HepG2 (cell line): ENCODE measurements at regions not wholly inside any gene's neighbourhood (a gene's known extent, or its start where the extent isn't known, plus 50 kb on each side); places are given as distances from the start of the nearest gene placed in this dataset.

Source experiments
- ATAC-seq: fragments of 200-7000 bp; cut with Tn5 transposase; 3 replicates; pipeline ENCODE4 v1.9.1; 2020; ENCODE audit warnings: mild to moderate bottlenecking, moderate library complexity
- BruUV-seq: library from RNA; stranded (reverse); fragments of 400-500 nt; replicated peaks from 2 replicates; lab custom pipeline; 2021; lab: Mats Ljungman, UMichigan
- CTCF ChIA-PET: fragments of 300-600 bp; formaldehyde crosslinking; extraction: SDS; loops from one replicate; lab custom pipeline; 2021; ENCODE audit warnings: low total read pairs, inconsistent platforms, low intra/inter-chr PET ratio; lab: Yijun Ruan, JAX
- POLR2A ChIA-PET: fragments of 350-600 bp; sonication (Branson Sonifier 250); formaldehyde crosslinking; loops from one replicate; lab custom pipeline; 2020; ENCODE audit warnings: antibody characterized with exemption, inconsistent platforms; lab: Yijun Ruan, JAX
- DNase-seq: peaks from one replicate; pipeline ENCODE4 v3.0.0-alpha.2; 2015; ENCODE audit warnings: low spot score
- FAIRE-seq: peaks from 3 replicates; lab custom pipeline; 2011; peaks lifted over from hg19 to GRCh38; lab: Jason Lieb, UNC
- H2AFZ ChIP-seq: one replicate; pipeline ENCODE4 v1.6.1; 2011; ENCODE audit warnings: low read length, inconsistent platforms
- H3K27ac ChIP-seq: fragments of 300-600 bp; 3 replicates; pipeline ENCODE4 v1.8.0; 2011; ENCODE audit warnings: mixed run types, mild to moderate bottlenecking, mixed read lengths, low read length, inconsistent platforms; ENCODE audit not compliant: insufficient read depth; ENCODE audit errors: extremely low read length
- H3K27me3 ChIP-seq, 2 experiments: fragments of 200-600 bp in 1 of 2; 2 replicates in 1 of 2; 3 replicates in 1 of 2; pipeline versions ENCODE4 v1.6.0 to v1.8.0; 2011; ENCODE audit warnings: low read length in 2 of 2, mild to moderate bottlenecking in 2 of 2, moderate library complexity in 2 of 2, inconsistent platforms in 1 of 2; ENCODE audit not compliant: insufficient read depth in 2 of 2, control insufficient read depth in 1 of 2
- H3K36me3 ChIP-seq, 2 experiments: fragments of 200-600 bp in 1 of 2; replicated peaks in 1 of 2; 2 replicates in 1 of 2; 3 replicates in 1 of 2; pipeline versions ENCODE4 v1.5.1 to v1.8.0; 2011; ENCODE audit warnings: low read length in 2 of 2, inconsistent platforms in 1 of 2; ENCODE audit not compliant: insufficient read depth in 2 of 2, control insufficient read depth in 1 of 2
- H3K4me1 ChIP-seq: 2 replicates; pipeline ENCODE4 v1.5.1; 2012; ENCODE audit warnings: low read length, inconsistent platforms; ENCODE audit not compliant: insufficient read depth
- H3K4me2 ChIP-seq: 2 replicates; pipeline ENCODE4 v1.6.0; 2011; ENCODE audit warnings: low read depth, low read length, inconsistent platforms
- H3K4me3 ChIP-seq, 3 experiments: fragments of 200-600 bp in 1 of 3; sonication (generic), shearing (Covaris generic) in 1 of 3; replicated peaks in 1 of 3; 2 replicates each; pipeline ENCODE4 v1.5.1; 2011 to 2016; ENCODE audit warnings: low read length in 3 of 3, inconsistent platforms in 2 of 3, low read depth in 2 of 3, mild to moderate bottlenecking in 2 of 3, control low read depth in 1 of 3, mixed read lengths in 1 of 3; ENCODE audit not compliant: insufficient read depth in 1 of 3
- H3K79me2 ChIP-seq: one replicate; pipeline ENCODE4 v1.6.1; 2011; ENCODE audit warnings: low read length, inconsistent platforms; ENCODE audit not compliant: insufficient read depth
- H3K9ac ChIP-seq: 2 replicates; pipeline ENCODE4 v1.6.0; 2011; ENCODE audit warnings: mild to moderate bottlenecking, low read depth, low read length, inconsistent platforms; ENCODE audit not compliant: insufficient read depth
- H3K9me3 ChIP-seq: 2 replicates; pipeline ENCODE4 v1.5.1; 2012; ENCODE audit warnings: mild to moderate bottlenecking, low read length
- H4K20me1 ChIP-seq: 2 replicates; pipeline ENCODE4 v1.6.0; 2011; ENCODE audit warnings: inconsistent platforms, mild to moderate bottlenecking, low read length, moderate library complexity; ENCODE audit not compliant: insufficient read depth
- ATF7 ChIP-seq, 2 experiments: fragments of 450-650 bp in 1 of 2; sonication (generic) in 1 of 2; formaldehyde crosslinking in 1 of 2; IDR thresholded peaks; 2 replicates each; pipeline versions ENCODE4 v1.4.0 to v1.6.1; 2016 to 2020; ENCODE audit warnings: antibody characterized with exemption in 1 of 2, mild to moderate bottlenecking in 1 of 2, missing genetic modification reagents in 1 of 2
- ATRX ChIP-seq: sonication (generic); formaldehyde crosslinking; IDR thresholded peaks from 2 replicates; pipeline ENCODE4 v1.4.0; 2020; ENCODE audit warnings: missing genetic modification reagents, borderline replicate concordance
- CENPT ChIP-seq: sonication (generic); formaldehyde crosslinking; IDR thresholded peaks from 2 replicates; pipeline ENCODE4 v1.8.0; 2022; ENCODE audit warnings: low read depth, mild to moderate bottlenecking, moderate library complexity, missing genetic modification reagents
- CREB1 ChIP-seq, 2 experiments: fragments of 450-650 bp in 1 of 2; IDR thresholded peaks; 2 replicates each; pipeline ENCODE4 v1.6.1; 2016 to 2017; ENCODE audit warnings: control low read depth in 1 of 2, mild to moderate bottlenecking in 1 of 2, missing compliant biosample characterization in 1 of 2, missing genetic modification characterization in 1 of 2
- MAFF ChIP-seq: IDR thresholded peaks from 2 replicates; pipeline ENCODE4 v1.6.1; 2011; ENCODE audit warnings: low read depth, low read length, improper control_type of control experiment
- NBN ChIP-seq: fragments of 450-650 bp; conservative IDR thresholded peaks from 2 replicates; pipeline ENCODE4 v1.6.1; 2017
- PCBP2 ChIP-seq: fragments of 200-400 bp; formaldehyde crosslinking; optimal IDR thresholded peaks from 2 replicates; pipeline ENCODE3; 2018; ENCODE audit warnings: low read length, low read depth; ENCODE audit not compliant: poor library complexity, severe bottlenecking
- REXO4 ChIP-seq: sonication (generic); formaldehyde crosslinking; IDR thresholded peaks from 2 replicates; pipeline ENCODE4 v1.8.0; 2022; ENCODE audit warnings: missing genetic modification reagents, mild to moderate bottlenecking, borderline replicate concordance
- SIX1 ChIP-seq: sonication (generic); formaldehyde crosslinking; IDR thresholded peaks from 2 replicates; pipeline ENCODE4 v1.4.0; 2020; ENCODE audit warnings: missing genetic modification reagents, borderline replicate concordance
- YEATS4 ChIP-seq: sonication (generic); formaldehyde crosslinking; IDR thresholded peaks from 2 replicates; pipeline ENCODE4 v1.4.0; 2020; ENCODE audit warnings: missing genetic modification reagents, borderline replicate concordance
- ZNF263 ChIP-seq: sonication (generic); formaldehyde crosslinking; IDR thresholded peaks from 2 replicates; pipeline ENCODE4 v1.4.0; 2020; ENCODE audit warnings: missing genetic modification reagents
- ZNF569 ChIP-seq: sonication (generic); formaldehyde crosslinking; IDR thresholded peaks from 2 replicates; pipeline ENCODE4 v1.5.0; 2020; ENCODE audit warnings: mild to moderate bottlenecking, missing genetic modification reagents, moderate library complexity, borderline replicate concordance
- ZNF737 ChIP-seq: sonication (generic); formaldehyde crosslinking; IDR thresholded peaks from 2 replicates; pipeline ENCODE4 v1.5.0; 2020; ENCODE audit warnings: missing genetic modification reagents, mild to moderate bottlenecking, borderline replicate concordance
- WGBS: methylation state at CpG from one replicate; pipeline ENCODE4 v1.1.6; 2017; ENCODE audit warnings: low lambda C conversion rate; 5-methylcytosine and 5-hydroxymethylcytosine counted together
- in situ Hi-C: cut with HindIII; loops from 2 replicates; pipeline ENCODE4 v1.10.0; 2017; ENCODE audit warnings: low pct_unique_long_range_greater_than_20kb; ENCODE audit not compliant: extremely low pct_ligation_motif_present
- intact Hi-C: fragments of 100-400 bp; cut with micrococcal nuclease; formaldehyde crosslinking; loops from one replicate; pipeline ENCODE4 v1.10.0; 2022; ENCODE audit not compliant: unreplicated experiment
- TF ChIP-seq, protein P1 (sequence below): sonication (generic); formaldehyde crosslinking; IDR thresholded peaks from 2 replicates; pipeline ENCODE4 v1.5.0; 2020; ENCODE audit warnings: missing genetic modification reagents
- TF ChIP-seq, protein P2 (sequence below): sonication (generic); formaldehyde crosslinking; IDR thresholded peaks from 2 replicates; pipeline ENCODE4 v1.4.0; 2020; ENCODE audit warnings: missing genetic modification reagents
- TF ChIP-seq, protein P3 (sequence below): sonication (generic); formaldehyde crosslinking; IDR thresholded peaks from 2 replicates; pipeline ENCODE4 v1.5.1; 2020; ENCODE audit warnings: mild to moderate bottlenecking, missing genetic modification reagents, borderline replicate concordance

DNA sequence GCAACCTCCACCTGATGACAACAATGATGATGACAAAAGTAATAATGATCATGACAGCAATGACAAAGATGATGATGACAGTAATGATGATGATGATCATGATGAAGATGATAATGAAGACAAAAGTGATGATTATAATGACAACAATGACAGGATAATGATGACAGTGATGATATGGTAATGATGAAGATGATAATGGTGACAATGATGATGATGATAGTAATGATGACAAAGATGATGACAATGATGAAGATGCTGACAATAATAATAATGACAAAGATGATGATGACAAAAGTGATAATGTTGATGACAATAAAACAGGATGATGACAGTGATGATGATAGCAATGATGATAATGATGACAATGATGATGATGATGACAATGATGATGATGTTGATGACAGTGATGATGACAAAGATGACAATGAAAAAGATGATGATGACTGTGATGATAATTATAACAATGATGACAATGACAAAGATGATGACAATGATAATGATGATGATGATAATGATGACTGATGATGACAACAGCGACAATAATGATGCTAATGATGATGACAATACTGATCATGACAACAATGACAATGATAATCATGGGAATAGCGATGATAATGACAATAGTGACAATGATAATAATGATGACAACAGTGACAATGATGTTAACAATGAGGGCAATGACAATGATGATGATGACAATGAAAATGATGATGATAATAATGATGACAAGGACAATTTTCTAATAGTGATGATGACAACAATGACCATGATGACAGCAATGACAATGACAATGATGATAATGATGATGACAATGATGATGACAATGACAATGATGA is 1106.5 kb upstream of the AUTS2 start:
- intact Hi-C loops (no loop called here), in situ Hi-C loops (no loop called here)
- POLR2A ChIA-PET = no interaction called here
- Histone ChIP-seq H3K27ac (no peak overlapping the region), H3K4me2 (no peak overlapping the region), H3K4me1 (no peaks in the 10 kb centered on the region), H2AFZ (no peak overlapping the region), H3K36me3 (no peaks in the 10 kb centered on the region), H4K20me1 (no peaks in the 10 kb centered on the region), H3K79me2 (no peaks in the 10 kb centered on the region), H3K9ac (no peak overlapping the region), H3K4me3 (no peak overlapping the region), H3K27me3 (no peaks in the 10 kb centered on the region), H3K9me3 (peaks cover 56% of the 10 kb centered on the region)
- WGBS = 1% methylated on average over 2 of the region's 2 CpGs
- CTCF ChIA-PET = no interaction called here
- no TSS peak for BruUV-seq
- FAIRE-seq (no peak), DNase-seq (no peak), ATAC-seq (no peak)
- TF ChIP-seq NBN (0 out of 2 replicates have a peak, but pooled peaks have one; percentile 42), ZNF737 (CRISPR knock-in tag) (no peak), ZNF569 (no peak), PCBP2 (no peak), CENPT (no peak), ZNF263 (CRISPR knock-in tag) (no peak), SIX1 (CRISPR knock-in tag) (no peak), MAFF (peak; percentile 80; the same call in 1 of the 2 replicates), CREB1 (IDR thresholded peaks at IDR 0.05) (peak; percentile 97), CREB1 (CRISPR knock-in tag; IDR thresholded peaks at IDR 0.05) (no peak), REXO4 (CRISPR knock-in tag) (no peak), ATRX (CRISPR knock-in tag) (no peak), ATF7 (IDR thresholded peaks at IDR 0.05) (peak; percentile 49), ATF7 (CRISPR knock-in tag; IDR thresholded peaks at IDR 0.05) (no peak), YEATS4 (CRISPR knock-in tag) (no peak)
- TF ChIP-seq, protein P1, sequence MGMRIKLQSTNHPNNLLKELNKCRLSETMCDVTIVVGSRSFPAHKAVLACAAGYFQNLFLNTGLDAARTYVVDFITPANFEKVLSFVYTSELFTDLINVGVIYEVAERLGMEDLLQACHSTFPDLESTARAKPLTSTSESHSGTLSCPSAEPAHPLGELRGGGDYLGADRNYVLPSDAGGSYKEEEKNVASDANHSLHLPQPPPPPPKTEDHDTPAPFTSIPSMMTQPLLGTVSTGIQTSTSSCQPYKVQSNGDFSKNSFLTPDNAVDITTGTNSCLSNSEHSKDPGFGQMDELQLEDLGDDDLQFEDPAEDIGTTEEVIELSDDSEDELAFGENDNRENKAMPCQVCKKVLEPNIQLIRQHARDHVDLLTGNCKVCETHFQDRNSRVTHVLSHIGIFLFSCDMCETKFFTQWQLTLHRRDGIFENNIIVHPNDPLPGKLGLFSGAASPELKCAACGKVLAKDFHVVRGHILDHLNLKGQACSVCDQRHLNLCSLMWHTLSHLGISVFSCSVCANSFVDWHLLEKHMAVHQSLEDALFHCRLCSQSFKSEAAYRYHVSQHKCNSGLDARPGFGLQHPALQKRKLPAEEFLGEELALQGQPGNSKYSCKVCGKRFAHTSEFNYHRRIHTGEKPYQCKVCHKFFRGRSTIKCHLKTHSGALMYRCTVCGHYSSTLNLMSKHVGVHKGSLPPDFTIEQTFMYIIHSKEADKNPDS (CRISPR knock-in tag) = no peak
- TF ChIP-seq, protein P2, sequence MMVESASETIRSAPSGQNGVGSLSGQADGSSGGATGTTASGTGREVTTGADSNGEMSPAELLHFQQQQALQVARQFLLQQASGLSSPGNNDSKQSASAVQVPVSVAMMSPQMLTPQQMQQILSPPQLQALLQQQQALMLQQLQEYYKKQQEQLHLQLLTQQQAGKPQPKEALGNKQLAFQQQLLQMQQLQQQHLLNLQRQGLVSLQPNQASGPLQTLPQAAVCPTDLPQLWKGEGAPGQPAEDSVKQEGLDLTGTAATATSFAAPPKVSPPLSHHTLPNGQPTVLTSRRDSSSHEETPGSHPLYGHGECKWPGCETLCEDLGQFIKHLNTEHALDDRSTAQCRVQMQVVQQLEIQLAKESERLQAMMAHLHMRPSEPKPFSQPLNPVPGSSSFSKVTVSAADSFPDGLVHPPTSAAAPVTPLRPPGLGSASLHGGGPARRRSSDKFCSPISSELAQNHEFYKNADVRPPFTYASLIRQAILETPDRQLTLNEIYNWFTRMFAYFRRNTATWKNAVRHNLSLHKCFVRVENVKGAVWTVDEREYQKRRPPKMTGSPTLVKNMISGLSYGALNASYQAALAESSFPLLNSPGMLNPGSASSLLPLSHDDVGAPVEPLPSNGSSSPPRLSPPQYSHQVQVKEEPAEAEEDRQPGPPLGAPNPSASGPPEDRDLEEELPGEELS (CRISPR knock-in tag) = no peak
- TF ChIP-seq, protein P3, sequence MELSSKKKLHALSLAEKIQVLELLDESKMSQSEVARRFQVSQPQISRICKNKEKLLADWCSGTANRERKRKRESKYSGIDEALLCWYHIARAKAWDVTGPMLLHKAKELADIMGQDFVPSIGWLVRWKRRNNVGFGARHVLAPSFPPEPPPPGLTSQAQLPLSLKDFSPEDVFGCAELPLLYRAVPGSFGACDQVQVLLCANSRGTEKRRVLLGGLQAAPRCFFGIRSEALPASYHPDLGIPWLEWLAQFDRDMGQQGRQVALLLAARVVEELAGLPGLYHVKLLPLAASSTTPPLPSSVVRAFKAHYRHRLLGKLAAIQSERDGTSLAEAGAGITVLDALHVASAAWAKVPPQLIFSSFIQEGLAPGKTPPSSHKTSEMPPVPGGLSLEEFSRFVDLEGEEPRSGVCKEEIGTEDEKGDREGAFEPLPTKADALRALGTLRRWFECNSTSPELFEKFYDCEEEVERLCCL (CRISPR knock-in tag) = no peak
